Caco-2 (cell line): ENCODE measurements at regions not wholly inside any gene's neighbourhood (a gene's known extent, or its start where the extent isn't known, plus 50 kb on each side); places are given as distances from the start of the nearest gene placed in this dataset.

Experiments used
- BruUV-seq: library from RNA; stranded (reverse); fragments of 400-500 nt; replicated peaks from 2 replicates; lab custom pipeline; 2021; lab: Mats Ljungman, UMichigan
- CTCF ChIA-PET: fragments of 300-600 bp; sonication (Branson Sonifier 250); formaldehyde crosslinking; loops from one replicate; lab custom pipeline; 2022; ENCODE audit warnings: antibody characterized with exemption; lab: Charles Lee
- POLR2A ChIA-PET: fragments of 300-600 bp; sonication (Branson Sonifier 250); formaldehyde crosslinking; loops from one replicate; lab custom pipeline; 2022; ENCODE audit warnings: antibody characterized with exemption; lab: Charles Lee
- DNase-seq, 2 experiments: peaks; one replicate each; pipeline versions ENCODE4 v3.0.0 to v3.0.0-alpha.2; 2020 to 2022
- H3K27me3 ChIP-seq: replicated peaks from 2 replicates; pipeline ENCODE4 v1.6.0; 2011; ENCODE audit warnings: low read length; ENCODE audit not compliant: control insufficient read depth, insufficient read depth
- H3K36me3 ChIP-seq: 2 replicates; pipeline ENCODE4 v1.5.1; 2011; ENCODE audit warnings: low read length; ENCODE audit not compliant: control insufficient read depth, insufficient read depth
- H3K4me1 ChIP-seq: fragments of 250-450 bp; sonication (Bioruptor Pico); 2 replicates; pipeline ENCODE4 v1.5.1; 2020; ENCODE audit warnings: mild to moderate bottlenecking
- H3K4me3 ChIP-seq: 2 replicates; pipeline ENCODE4 v1.5.1; 2011; ENCODE audit warnings: low read depth, mild to moderate bottlenecking, control low read depth, low read length
- H3K9me3 ChIP-seq: fragments of 250-450 bp; sonication (Bioruptor Pico); 2 replicates; pipeline ENCODE4 v1.5.1; 2020; ENCODE audit warnings: mild to moderate bottlenecking, moderate library complexity
- H3K27ac Mint-ChIP-seq: one replicate; pipeline ENCODE4 v1.8.0; 2022; ENCODE audit warnings: mixed read lengths; ENCODE audit not compliant: unreplicated experiment
- H3K27me3 Mint-ChIP-seq: one replicate; pipeline ENCODE4 v1.8.0; 2022; ENCODE audit warnings: mixed read lengths; ENCODE audit not compliant: insufficient read depth, unreplicated experiment
- H3K36me3 Mint-ChIP-seq: one replicate; pipeline ENCODE4 v1.8.0; 2022; ENCODE audit warnings: mild to moderate bottlenecking, mixed read lengths; ENCODE audit not compliant: insufficient read depth, unreplicated experiment
- H3K4me1 Mint-ChIP-seq: one replicate; pipeline ENCODE4 v1.8.0; 2022; ENCODE audit warnings: low read depth, mixed read lengths; ENCODE audit not compliant: unreplicated experiment
- H3K4me3 Mint-ChIP-seq: one replicate; pipeline ENCODE4 v1.8.0; 2022; ENCODE audit warnings: mild to moderate bottlenecking, moderate library complexity, mixed read lengths; ENCODE audit not compliant: unreplicated experiment
- H3K9me3 Mint-ChIP-seq: one replicate; pipeline ENCODE4 v1.8.0; 2022; ENCODE audit warnings: mixed read lengths; ENCODE audit not compliant: unreplicated experiment
- intact Hi-C: fragments of 100-400 bp; cut with micrococcal nuclease; formaldehyde crosslinking; loops from one replicate; pipeline ENCODE4 v1.10.0; 2022; ENCODE audit not compliant: unreplicated experiment
- TF ChIP-seq, protein P1 (sequence below), 2 experiments: fragments of 200-600 bp in 1 of 2; IDR thresholded peaks; 1 replicate in 1 of 2; 2 replicates in 1 of 2; pipeline versions ENCODE4 v1.5.1 to v1.8.0; 2011 to 2022; ENCODE audit warnings: antibody characterized with exemption in 1 of 2, control low read depth in 1 of 2, inconsistent platforms in 1 of 2, low read depth in 1 of 2, low read length in 1 of 2, mild to moderate bottlenecking in 1 of 2, moderate library complexity in 1 of 2; ENCODE audit not compliant: insufficient read depth in 1 of 2, severe bottlenecking in 1 of 2, unreplicated experiment in 1 of 2

- TF ChIP-seq, protein P1, sequence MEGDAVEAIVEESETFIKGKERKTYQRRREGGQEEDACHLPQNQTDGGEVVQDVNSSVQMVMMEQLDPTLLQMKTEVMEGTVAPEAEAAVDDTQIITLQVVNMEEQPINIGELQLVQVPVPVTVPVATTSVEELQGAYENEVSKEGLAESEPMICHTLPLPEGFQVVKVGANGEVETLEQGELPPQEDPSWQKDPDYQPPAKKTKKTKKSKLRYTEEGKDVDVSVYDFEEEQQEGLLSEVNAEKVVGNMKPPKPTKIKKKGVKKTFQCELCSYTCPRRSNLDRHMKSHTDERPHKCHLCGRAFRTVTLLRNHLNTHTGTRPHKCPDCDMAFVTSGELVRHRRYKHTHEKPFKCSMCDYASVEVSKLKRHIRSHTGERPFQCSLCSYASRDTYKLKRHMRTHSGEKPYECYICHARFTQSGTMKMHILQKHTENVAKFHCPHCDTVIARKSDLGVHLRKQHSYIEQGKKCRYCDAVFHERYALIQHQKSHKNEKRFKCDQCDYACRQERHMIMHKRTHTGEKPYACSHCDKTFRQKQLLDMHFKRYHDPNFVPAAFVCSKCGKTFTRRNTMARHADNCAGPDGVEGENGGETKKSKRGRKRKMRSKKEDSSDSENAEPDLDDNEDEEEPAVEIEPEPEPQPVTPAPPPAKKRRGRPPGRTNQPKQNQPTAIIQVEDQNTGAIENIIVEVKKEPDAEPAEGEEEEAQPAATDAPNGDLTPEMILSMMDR (IDR thresholded peaks at IDR 0.05; ENCODE audit: insufficient read depth in 1 of 2, low read depth in 1 of 2, low read length in 1 of 2, severe bottlenecking in 1 of 2, unreplicated experiment in 1 of 2) = no peak
- no peaks in the 10 kb centered on the region for H3K9me3 Mint-ChIP-seq
- ChIA-PET CTCF (no interaction called here), POLR2A (no interaction called here)
- DNase-seq = no peak
- H3K36me3 Mint-ChIP-seq = no peaks in the 10 kb centered on the region
- no peak overlapping the region for H3K4me3 ChIP-seq
- no TSS peak for BruUV-seq
- H3K36me3 ChIP-seq = no peaks in the 10 kb centered on the region
- no peaks in the 10 kb centered on the region for H3K9me3 ChIP-seq
- intact Hi-C loops = no loop called here
- H3K4me3 Mint-ChIP-seq = no peak overlapping the region
- no peaks in the 10 kb centered on the region for H3K27me3 ChIP-seq
- no peak overlapping the region for H3K27ac Mint-ChIP-seq
- H3K4me1 ChIP-seq = no peaks in the 10 kb centered on the region
- H3K4me1 Mint-ChIP-seq = no peaks in the 10 kb centered on the region
- no peaks in the 10 kb centered on the region for H3K27me3 Mint-ChIP-seq
Measured at GRCh38 chr2:117644403-117644802, 170.1 kb upstream of the DDX18 start.

DNA sequence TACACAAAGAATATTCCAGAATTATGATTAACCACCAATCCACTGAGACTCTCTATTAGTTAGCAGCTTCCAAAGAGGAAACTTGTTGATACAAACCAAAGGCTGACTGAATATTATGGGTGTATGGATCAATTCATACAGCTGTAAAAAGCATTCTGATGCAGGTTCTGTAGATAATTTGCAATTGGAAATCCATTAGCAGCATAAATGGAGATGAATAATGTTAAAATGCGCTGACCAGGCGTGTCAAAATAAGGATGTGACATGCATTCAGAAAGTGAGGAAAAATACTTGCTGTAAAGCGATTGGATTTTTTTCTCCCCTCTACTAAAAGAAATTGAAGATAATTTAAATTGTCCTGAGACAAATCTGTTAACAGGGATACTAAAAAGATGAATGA is 169.0 kb upstream of the DDX18 start:
- DNase-seq = no peak
- ChIA-PET POLR2A (no interaction called here), CTCF (no interaction called here)
- no peak overlapping the region for H3K4me3 Mint-ChIP-seq
- no peak overlapping the region for H3K27ac Mint-ChIP-seq
- Histone ChIP-seq H3K4me3 (no peak overlapping the region), H3K9me3 (no peaks in the 10 kb centered on the region), H3K27me3 (no peaks in the 10 kb centered on the region), H3K36me3 (no peaks in the 10 kb centered on the region), H3K4me1 (no peaks in the 10 kb centered on the region)
- intact Hi-C loops = no loop called here
- H3K4me1 Mint-ChIP-seq = no peaks in the 10 kb centered on the region
- TF ChIP-seq, protein P1 (IDR thresholded peaks at IDR 0.05; ENCODE audit: insufficient read depth in 1 of 2, low read depth in 1 of 2, low read length in 1 of 2, severe bottlenecking in 1 of 2, unreplicated experiment in 1 of 2) = no peak
- H3K36me3 Mint-ChIP-seq = no peaks in the 10 kb centered on the region
- H3K9me3 Mint-ChIP-seq = peaks cover 7% of the 10 kb centered on the region
- BruUV-seq = no TSS peak
- no peaks in the 10 kb centered on the region for H3K27me3 Mint-ChIP-seq

DNA sequence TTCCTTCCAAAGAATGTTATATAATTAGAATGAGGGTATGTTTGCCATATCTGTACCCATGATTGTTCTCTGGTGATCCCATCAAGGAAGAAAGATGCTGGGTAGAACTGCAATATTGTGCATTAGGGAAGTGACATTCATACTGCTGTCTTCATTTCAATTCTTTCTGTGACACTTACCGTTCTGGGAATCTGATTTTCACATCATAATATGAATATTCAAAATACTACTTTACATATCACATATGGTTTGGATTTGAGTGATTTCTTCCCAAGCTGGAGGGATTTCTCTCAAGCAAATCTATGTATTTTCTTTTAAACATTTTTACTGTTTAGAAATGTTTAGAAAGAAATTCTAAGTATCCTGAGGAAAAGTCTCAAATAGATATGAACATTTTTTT is 168.4 kb upstream of the DDX18 start:
- no peak for DNase-seq
- no peaks in the 10 kb centered on the region for H3K27me3 Mint-ChIP-seq
- no peaks in the 10 kb centered on the region for H3K4me1 Mint-ChIP-seq
- TF ChIP-seq, protein P1 (IDR thresholded peaks at IDR 0.05; ENCODE audit: insufficient read depth in 1 of 2, low read depth in 1 of 2, low read length in 1 of 2, severe bottlenecking in 1 of 2, unreplicated experiment in 1 of 2) = no peak
- no peaks in the 10 kb centered on the region for H3K4me1 ChIP-seq
- H3K4me3 ChIP-seq = no peak overlapping the region
- ChIA-PET CTCF (no interaction called here), POLR2A (no interaction called here)
- no peaks in the 10 kb centered on the region for H3K9me3 ChIP-seq
- no peak overlapping the region for H3K27ac Mint-ChIP-seq
- no peaks in the 10 kb centered on the region for H3K36me3 ChIP-seq
- peaks cover 10% of the 10 kb centered on the region for H3K9me3 Mint-ChIP-seq
- no peaks in the 10 kb centered on the region for H3K36me3 Mint-ChIP-seq
- no peaks in the 10 kb centered on the region for H3K27me3 ChIP-seq
- no TSS peak for BruUV-seq
- intact Hi-C loops = no loop called here
- H3K4me3 Mint-ChIP-seq = no peak overlapping the region
